ENCODE measurements at regions not wholly inside any gene's neighbourhood (a gene's known extent, or its start where the extent isn't known, plus 50 kb on each side); places are given as distances from the start of the nearest gene placed in this dataset.

DNA sequence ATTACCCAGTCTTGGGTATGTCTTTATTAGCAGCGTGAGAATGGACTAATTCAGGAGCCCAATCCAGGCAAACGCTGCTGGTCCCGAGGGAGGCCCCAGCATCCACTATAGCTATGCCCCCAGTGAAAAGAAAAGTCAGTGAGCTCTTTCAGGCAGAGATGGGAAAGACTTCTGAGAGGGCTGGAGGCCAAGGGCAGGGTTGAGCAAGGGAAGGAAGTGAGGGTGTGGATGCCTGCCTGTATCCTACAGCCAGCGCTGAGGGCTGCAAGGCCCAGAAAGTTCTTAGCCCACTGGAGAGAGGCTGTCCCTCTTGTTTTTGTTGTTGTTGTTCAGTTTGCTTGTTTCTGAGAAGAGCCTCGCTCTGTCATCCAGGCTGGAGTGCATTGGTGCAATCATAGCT is 261.6 kb downstream of the ZEB1 start:
- H3K4me3 ChIP-seq (ENCODE audit: low read length): no peak overlapping the region
- DNase-seq (ENCODE audit: low read depth): no peak
- TF ChIP-seq CTCF (conservative IDR thresholded peaks at IDR 0.05; ENCODE audit: low read length): no peak
